ENCODE measurements at regions not wholly inside any gene's neighbourhood (a gene's known extent, or its start where the extent isn't known, plus 50 kb on each side); places are given as distances from the start of the nearest gene placed in this dataset.

DNA sequence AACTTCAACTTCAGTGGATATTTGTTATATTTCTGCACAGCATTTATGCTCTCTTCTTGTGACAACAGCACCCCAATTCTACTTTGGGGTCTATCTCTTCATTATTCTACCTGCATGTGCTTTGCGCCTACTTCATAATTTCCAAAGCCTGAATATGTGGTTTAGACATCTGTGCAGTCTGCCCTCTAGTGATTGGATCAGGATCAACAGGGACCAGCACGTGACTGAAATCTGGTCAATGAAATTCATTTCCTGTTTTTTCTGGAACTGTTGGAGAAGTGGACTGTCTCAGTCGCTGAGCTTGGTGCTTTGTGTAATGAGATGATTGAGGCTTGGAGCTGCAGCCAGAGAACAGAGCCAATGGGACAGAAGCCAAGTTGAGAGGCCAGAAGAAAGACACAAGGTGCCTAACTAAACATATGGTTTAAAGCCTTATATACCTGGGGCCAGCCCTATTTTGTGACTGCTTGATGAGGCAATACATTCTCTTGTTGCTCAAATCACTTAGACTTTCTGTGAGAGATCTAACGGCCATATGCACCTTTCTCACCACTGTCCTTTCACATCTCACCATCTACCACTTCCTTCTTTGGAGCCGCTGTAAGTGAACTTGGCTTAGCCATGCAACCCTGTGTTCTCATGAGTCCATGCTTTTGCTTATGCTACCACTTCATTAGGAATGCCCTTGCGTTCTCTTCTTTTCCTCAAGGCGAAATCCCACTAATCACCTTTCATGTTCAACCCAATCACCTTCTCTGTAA, 68.8 kb upstream of the PPP2R2B start:
- H3K9ac ChIP-seq (ENCODE audit: low read length) = no peak overlapping the region
- H3K4me2 ChIP-seq (ENCODE audit: low read length) = no peak overlapping the region
- no peak overlapping the region for H4K8ac ChIP-seq (ENCODE audit: low read depth, low read length)
- H2AFZ ChIP-seq (ENCODE audit: insufficient read depth, low read length, poor library complexity) = no peak overlapping the region
- DNase-seq = peak in 1 of 2 donors; percentile 49
- no peak overlapping the region for H2AK5ac ChIP-seq (ENCODE audit: low read length)
- H3K27ac ChIP-seq (ENCODE audit: low read depth, low read length) = no peak overlapping the region
- no peak overlapping the region for H3K18ac ChIP-seq (ENCODE audit: low read length)
- no peak overlapping the region for H2BK120ac ChIP-seq (ENCODE audit: insufficient read depth, low read length, poor library complexity)
- no peaks in the 10 kb centered on the region for H3K27me3 ChIP-seq (ENCODE audit: insufficient read depth, low read length)
- H3K4me1 ChIP-seq (ENCODE audit: control insufficient read depth in 1 of 2, insufficient read depth in 2 of 2, low read length in 2 of 2) = no peaks in the 10 kb centered on the region
- H3K4me3 ChIP-seq (ENCODE audit: low read depth, low read length) = no peak overlapping the region
- no peak overlapping the region for H3K4ac ChIP-seq (ENCODE audit: low read depth, low read length)
- H3K23ac ChIP-seq (ENCODE audit: low read length) = no peak overlapping the region
- no CpG with 5 or more reads among the region's 7 CpGs for WGBS (ENCODE audit: extremely low coverage, insufficient coverage, insufficient read length)
- H2BK5ac ChIP-seq (ENCODE audit: low read depth, low read length, poor library complexity) = no peak overlapping the region
- no peak overlapping the region for H4K91ac ChIP-seq (ENCODE audit: low read depth, low read length)
- H3K36me3 ChIP-seq (ENCODE audit: control insufficient read depth in 1 of 2, insufficient read depth in 2 of 2, low read length in 2 of 2) = no peaks in the 10 kb centered on the region
- H3K14ac ChIP-seq (ENCODE audit: low read length) = no peak overlapping the region
- H3K9me3 ChIP-seq (ENCODE audit: insufficient read depth, low read depth, low read length) = no peaks in the 10 kb centered on the region
- H3K79me2 ChIP-seq (ENCODE audit: control insufficient read depth, insufficient read depth, low read length, poor library complexity) = no peaks in the 10 kb centered on the region
- no peak overlapping the region for H2BK12ac ChIP-seq (ENCODE audit: low read length)
- no peak overlapping the region for H4K12ac ChIP-seq (ENCODE audit: low read depth, low read length)
- H3K79me1 ChIP-seq (ENCODE audit: low read length) = no peaks in the 10 kb centered on the region

DNA sequence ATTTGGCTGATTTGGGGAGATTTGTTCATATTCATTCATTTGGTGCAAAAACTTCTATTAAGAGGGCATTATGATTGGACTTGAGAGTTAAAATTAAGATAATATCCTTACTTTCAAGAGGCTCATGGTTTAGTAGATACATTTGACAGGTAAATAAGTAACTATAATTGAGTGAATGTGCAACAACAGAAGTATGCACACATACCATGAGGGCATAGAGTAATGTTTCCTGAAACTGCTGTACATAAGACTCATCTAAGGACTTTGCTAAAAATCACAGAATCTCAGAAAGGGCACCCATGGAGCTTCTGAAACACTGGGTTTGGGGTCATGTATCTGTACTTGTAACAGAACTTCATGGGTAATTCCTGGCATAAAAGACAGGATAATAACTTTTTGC, 70.1 kb upstream of the PPP2R2B start:
- Histone ChIP-seq H4K91ac (ENCODE audit: low read depth, low read length) (no peak overlapping the region), H3K9me3 (ENCODE audit: insufficient read depth, low read depth, low read length) (no peaks in the 10 kb centered on the region), H3K27me3 (ENCODE audit: insufficient read depth, low read length) (no peaks in the 10 kb centered on the region)

DNA sequence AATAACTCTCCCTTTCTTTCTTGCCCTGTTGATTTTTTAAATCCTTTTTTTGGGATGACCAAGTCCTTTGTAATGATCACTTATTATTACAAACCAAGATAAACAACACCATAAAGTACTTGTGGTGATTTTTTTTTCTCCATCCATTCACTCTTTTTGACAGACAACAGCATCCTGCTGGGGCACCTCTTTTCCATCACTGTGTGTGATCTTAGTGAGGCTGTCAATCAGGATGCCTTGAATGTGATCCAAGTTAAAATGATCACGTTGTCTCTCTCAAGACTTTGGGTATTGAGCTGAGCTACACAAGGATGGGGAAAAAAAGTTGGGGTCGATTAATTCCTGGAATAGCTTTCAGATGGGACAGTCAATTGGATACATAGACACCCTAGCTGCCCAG, 73.6 kb upstream of the PPP2R2B start:
- WGBS (ENCODE audit: extremely low coverage, insufficient coverage, insufficient read length) = no CpG with 5 or more reads among the region's 2 CpGs
- Histone ChIP-seq H3K9ac (ENCODE audit: low read length) (no peak overlapping the region), H3K27ac (ENCODE audit: low read depth, low read length) (no peak overlapping the region)

More for the DNA sequence above, 70.1 kb upstream of the PPP2R2B start:
- Histone ChIP-seq H3K79me2 (ENCODE audit: control insufficient read depth, insufficient read depth, low read length, poor library complexity) (no peaks in the 10 kb centered on the region), H3K4ac (ENCODE audit: low read depth, low read length) (no peak overlapping the region), H3K4me3 (ENCODE audit: low read depth, low read length) (no peak overlapping the region), H2BK12ac (ENCODE audit: low read length) (no peak overlapping the region), H3K27ac (ENCODE audit: low read depth, low read length) (no peak overlapping the region), H2AK5ac (ENCODE audit: low read length) (no peak overlapping the region), H3K4me1 (ENCODE audit: control insufficient read depth in 1 of 2, insufficient read depth in 2 of 2, low read length in 2 of 2) (no peaks in the 10 kb centered on the region), H3K36me3 (ENCODE audit: control insufficient read depth in 1 of 2, insufficient read depth in 2 of 2, low read length in 2 of 2) (no peaks in the 10 kb centered on the region), H2BK120ac (ENCODE audit: insufficient read depth, low read length, poor library complexity) (no peak overlapping the region), H4K8ac (ENCODE audit: low read depth, low read length) (no peak overlapping the region), H2AFZ (ENCODE audit: insufficient read depth, low read length, poor library complexity) (no peak overlapping the region), H4K12ac (ENCODE audit: low read depth, low read length) (no peak overlapping the region), H3K9ac (ENCODE audit: low read length) (no peak overlapping the region), H2BK5ac (ENCODE audit: low read depth, low read length, poor library complexity) (no peak overlapping the region), H3K4me2 (ENCODE audit: low read length) (no peak overlapping the region), H3K14ac (ENCODE audit: low read length) (no peak overlapping the region), H3K18ac (ENCODE audit: low read length) (no peak overlapping the region), H3K23ac (ENCODE audit: low read length) (no peak overlapping the region), H3K79me1 (ENCODE audit: low read length) (no peaks in the 10 kb centered on the region)
- peak in 1 of 2 donors; percentile 4 for DNase-seq

DNA sequence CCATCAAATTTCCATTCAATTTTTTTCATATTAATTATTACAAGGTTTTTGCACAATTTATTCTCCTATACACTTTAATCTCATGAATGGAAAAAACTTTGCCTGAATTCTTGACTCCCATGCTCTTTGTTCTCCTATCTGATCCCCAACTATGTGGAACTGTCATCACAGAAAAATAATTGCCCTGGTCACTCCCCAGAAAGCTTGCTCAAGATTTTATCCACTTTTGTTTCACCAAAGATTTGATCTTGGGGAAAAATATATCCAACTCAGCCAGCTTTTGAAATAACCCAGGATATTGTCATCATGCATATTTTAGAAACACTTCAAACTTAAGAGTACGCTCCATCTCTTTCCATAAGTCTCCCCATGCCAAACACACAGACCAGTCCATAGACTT, 77.7 kb upstream of the PPP2R2B start:
- no peak overlapping the region for H2AFZ ChIP-seq (ENCODE audit: insufficient read depth, low read length, poor library complexity)
- DNase-seq = no peak
- no peak overlapping the region for H4K12ac ChIP-seq (ENCODE audit: low read depth, low read length)

More for the DNA sequence above, 73.6 kb upstream of the PPP2R2B start:
- Histone ChIP-seq H3K27me3 (ENCODE audit: insufficient read depth, low read length) (no peaks in the 10 kb centered on the region), H2BK12ac (ENCODE audit: low read length) (no peak overlapping the region), H2BK5ac (ENCODE audit: low read depth, low read length, poor library complexity) (no peak overlapping the region), H4K12ac (ENCODE audit: low read depth, low read length) (no peak overlapping the region), H3K4ac (ENCODE audit: low read depth, low read length) (no peak overlapping the region), H3K23ac (ENCODE audit: low read length) (no peak overlapping the region), H3K14ac (ENCODE audit: low read length) (no peak overlapping the region), H2BK120ac (ENCODE audit: insufficient read depth, low read length, poor library complexity) (no peak overlapping the region), H3K4me2 (ENCODE audit: low read length) (no peak overlapping the region), H3K79me1 (ENCODE audit: low read length) (no peaks in the 10 kb centered on the region), H3K4me3 (ENCODE audit: low read depth, low read length) (no peak overlapping the region), H4K8ac (ENCODE audit: low read depth, low read length) (no peak overlapping the region), H4K91ac (ENCODE audit: low read depth, low read length) (no peak overlapping the region), H3K4me1 (ENCODE audit: control insufficient read depth in 1 of 2, insufficient read depth in 2 of 2, low read length in 2 of 2) (no peaks in the 10 kb centered on the region), H2AFZ (ENCODE audit: insufficient read depth, low read length, poor library complexity) (no peak overlapping the region), H3K18ac (ENCODE audit: low read length) (no peak overlapping the region), H2AK5ac (ENCODE audit: low read length) (no peak overlapping the region), H3K36me3 (ENCODE audit: control insufficient read depth in 1 of 2, insufficient read depth in 2 of 2, low read length in 2 of 2) (no peaks in the 10 kb centered on the region), H3K9me3 (ENCODE audit: insufficient read depth, low read depth, low read length) (no peaks in the 10 kb centered on the region), H3K79me2 (ENCODE audit: control insufficient read depth, insufficient read depth, low read length, poor library complexity) (no peaks in the 10 kb centered on the region)
- no peak for DNase-seq

More for the DNA sequence above, 77.7 kb upstream of the PPP2R2B start:
- Histone ChIP-seq H3K9ac (ENCODE audit: low read length) (no peak overlapping the region), H3K79me1 (ENCODE audit: low read length) (no peaks in the 10 kb centered on the region), H2BK12ac (ENCODE audit: low read length) (no peak overlapping the region), H3K27me3 (ENCODE audit: insufficient read depth, low read length) (no peaks in the 10 kb centered on the region), H2BK120ac (ENCODE audit: insufficient read depth, low read length, poor library complexity) (no peak overlapping the region), H3K4me1 (ENCODE audit: control insufficient read depth in 1 of 2, insufficient read depth in 2 of 2, low read length in 2 of 2) (no peaks in the 10 kb centered on the region), H3K18ac (ENCODE audit: low read length) (no peak overlapping the region), H3K4me3 (ENCODE audit: low read depth, low read length) (no peak overlapping the region), H4K91ac (ENCODE audit: low read depth, low read length) (no peak overlapping the region), H3K23ac (ENCODE audit: low read length) (no peak overlapping the region), H2AK5ac (ENCODE audit: low read length) (no peak overlapping the region), H3K27ac (ENCODE audit: low read depth, low read length) (no peak overlapping the region), H2BK5ac (ENCODE audit: low read depth, low read length, poor library complexity) (no peak overlapping the region), H3K79me2 (ENCODE audit: control insufficient read depth, insufficient read depth, low read length, poor library complexity) (no peaks in the 10 kb centered on the region), H3K14ac (ENCODE audit: low read length) (no peak overlapping the region), H3K36me3 (ENCODE audit: control insufficient read depth in 1 of 2, insufficient read depth in 2 of 2, low read length in 2 of 2) (no peaks in the 10 kb centered on the region), H4K8ac (ENCODE audit: low read depth, low read length) (no peak overlapping the region), H3K4ac (ENCODE audit: low read depth, low read length) (no peak overlapping the region), H3K4me2 (ENCODE audit: low read length) (no peak overlapping the region), H3K9me3 (ENCODE audit: insufficient read depth, low read depth, low read length) (no peaks in the 10 kb centered on the region)
- no CpG with 5 or more reads among the region's 1 CpG for WGBS (ENCODE audit: extremely low coverage, insufficient coverage, insufficient read length)

Measured in trophoblast cell (in vitro differentiated cells and primary cell).